ENCODE measurements at regions not wholly inside any gene's neighbourhood (a gene's known extent, or its start where the extent isn't known, plus 50 kb on each side); places are given as distances from the start of the nearest gene placed in this dataset.

DNA sequence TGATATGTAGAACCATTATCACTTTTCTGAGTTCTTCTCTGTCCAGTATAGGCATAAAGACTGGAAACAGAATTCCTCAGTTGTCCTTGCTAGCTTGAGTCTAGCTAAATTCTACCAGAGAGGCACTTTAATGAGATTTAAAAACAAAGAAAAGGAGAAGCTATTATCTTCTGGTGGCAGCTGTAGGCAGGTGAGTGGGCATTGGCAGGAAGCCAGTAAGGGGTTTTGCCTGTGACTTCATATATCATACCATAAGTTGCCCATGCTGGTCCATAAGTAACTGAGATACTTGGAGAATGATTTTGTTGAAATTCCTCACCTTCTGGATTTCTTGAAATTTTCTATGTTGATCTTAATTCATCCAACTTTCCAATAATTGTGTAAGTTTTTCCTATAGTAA is 402.3 kb upstream of the TGFBR2 start:
- TF ChIP-seq, protein P1, sequence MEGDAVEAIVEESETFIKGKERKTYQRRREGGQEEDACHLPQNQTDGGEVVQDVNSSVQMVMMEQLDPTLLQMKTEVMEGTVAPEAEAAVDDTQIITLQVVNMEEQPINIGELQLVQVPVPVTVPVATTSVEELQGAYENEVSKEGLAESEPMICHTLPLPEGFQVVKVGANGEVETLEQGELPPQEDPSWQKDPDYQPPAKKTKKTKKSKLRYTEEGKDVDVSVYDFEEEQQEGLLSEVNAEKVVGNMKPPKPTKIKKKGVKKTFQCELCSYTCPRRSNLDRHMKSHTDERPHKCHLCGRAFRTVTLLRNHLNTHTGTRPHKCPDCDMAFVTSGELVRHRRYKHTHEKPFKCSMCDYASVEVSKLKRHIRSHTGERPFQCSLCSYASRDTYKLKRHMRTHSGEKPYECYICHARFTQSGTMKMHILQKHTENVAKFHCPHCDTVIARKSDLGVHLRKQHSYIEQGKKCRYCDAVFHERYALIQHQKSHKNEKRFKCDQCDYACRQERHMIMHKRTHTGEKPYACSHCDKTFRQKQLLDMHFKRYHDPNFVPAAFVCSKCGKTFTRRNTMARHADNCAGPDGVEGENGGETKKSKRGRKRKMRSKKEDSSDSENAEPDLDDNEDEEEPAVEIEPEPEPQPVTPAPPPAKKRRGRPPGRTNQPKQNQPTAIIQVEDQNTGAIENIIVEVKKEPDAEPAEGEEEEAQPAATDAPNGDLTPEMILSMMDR (IDR thresholded peaks at IDR 0.05; ENCODE audit: low read length, missing control alignments): no peak
- no peak for DNase-seq (ENCODE audit: low read depth)
- H3K4me3 ChIP-seq (replicated peaks; ENCODE audit: low read depth, low read length): no peak overlapping the region

DNA sequence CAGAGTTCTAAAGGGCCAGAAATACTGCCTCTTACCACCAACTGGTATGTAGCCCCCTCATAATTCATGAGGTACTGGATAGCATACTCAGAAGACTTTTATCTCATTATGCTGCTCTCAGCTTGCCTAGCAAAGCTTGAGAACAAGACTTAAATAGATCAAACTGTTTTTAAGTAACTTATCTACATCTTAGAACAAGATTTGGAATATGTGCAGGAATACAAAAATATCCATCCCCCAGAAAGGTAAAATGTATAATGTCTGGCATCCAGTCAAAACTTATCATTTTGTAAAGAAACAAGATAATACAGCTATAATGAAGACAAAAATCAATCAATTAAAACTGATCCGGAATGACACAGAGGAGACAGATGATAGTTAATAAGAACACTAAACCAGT is 400.4 kb upstream of the TGFBR2 start:
- TF ChIP-seq, protein P1 (IDR thresholded peaks at IDR 0.05; ENCODE audit: low read length, missing control alignments): no peak
- no peak for DNase-seq (ENCODE audit: low read depth)
- no peak overlapping the region for H3K4me3 ChIP-seq (replicated peaks; ENCODE audit: low read depth, low read length)

DNA sequence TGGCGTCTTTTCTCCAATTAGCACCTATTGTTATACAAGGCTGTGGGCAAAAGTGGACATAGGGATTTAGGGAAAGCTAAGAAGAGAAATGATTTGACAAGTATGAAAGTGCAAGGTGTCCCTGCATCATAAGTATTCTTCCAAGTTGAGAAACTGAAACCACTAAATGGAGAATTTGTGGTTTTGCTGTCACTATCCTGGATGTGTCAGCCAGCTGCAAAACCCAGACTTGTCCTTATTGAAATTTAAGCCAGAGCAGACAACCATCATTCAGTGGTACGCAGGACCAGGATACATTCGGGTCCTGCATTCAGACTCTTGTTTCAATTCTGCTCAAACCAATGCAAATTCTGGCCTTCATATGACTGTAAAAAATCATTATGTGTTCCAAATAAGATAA is 384.8 kb upstream of the TGFBR2 start:
- no peak for DNase-seq (ENCODE audit: low read depth)
- TF ChIP-seq, protein P1 (IDR thresholded peaks at IDR 0.05; ENCODE audit: low read length, missing control alignments): no peak
- no peak overlapping the region for H3K4me3 ChIP-seq (replicated peaks; ENCODE audit: low read depth, low read length)

DNA sequence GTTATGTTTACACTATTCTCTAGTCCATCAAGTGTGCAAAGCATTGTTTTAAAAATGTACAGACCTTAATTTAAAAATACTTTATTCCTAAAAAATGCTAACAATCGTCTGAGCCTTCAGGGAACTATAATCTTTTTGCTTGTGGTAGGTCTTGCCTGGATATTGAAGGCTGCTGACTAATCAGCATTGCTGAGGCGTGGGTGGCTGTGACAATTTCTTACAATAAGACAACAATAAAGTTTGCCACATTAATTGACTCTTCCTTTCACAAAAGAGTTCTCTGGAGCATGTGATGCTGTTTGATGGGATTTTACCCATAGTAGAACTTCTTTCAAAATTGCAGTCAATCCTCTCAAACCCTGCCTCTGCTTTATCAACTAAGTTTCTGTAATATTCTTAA is 384.0 kb upstream of the TGFBR2 start:
- no peak overlapping the region for H3K4me3 ChIP-seq (replicated peaks; ENCODE audit: low read depth, low read length)
- DNase-seq (ENCODE audit: low read depth): no peak
- TF ChIP-seq, protein P1 (IDR thresholded peaks at IDR 0.05; ENCODE audit: low read length, missing control alignments): no peak

DNA sequence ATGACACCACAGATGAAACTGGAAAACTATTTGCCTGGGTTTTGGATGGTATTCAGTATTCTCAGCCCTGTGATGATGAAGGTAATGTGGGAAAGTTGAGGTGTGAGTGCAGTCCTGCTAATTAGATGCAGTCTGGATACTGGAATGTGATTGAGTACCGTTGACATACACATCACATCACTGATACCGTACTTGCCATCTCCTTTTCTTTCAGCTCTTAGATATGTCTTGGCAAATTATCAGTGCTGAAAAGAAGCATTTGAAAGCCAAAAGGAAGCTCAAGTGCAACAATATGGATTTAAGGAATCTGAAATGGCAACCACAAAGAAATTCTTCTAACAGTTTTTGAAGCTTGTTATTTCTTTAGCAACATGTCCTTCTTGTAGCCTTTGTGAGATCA is 381.4 kb upstream of the TGFBR2 start:
- DNase-seq (ENCODE audit: low read depth): no peak
- H3K4me3 ChIP-seq (replicated peaks; ENCODE audit: low read depth, low read length): no peak overlapping the region
- TF ChIP-seq, protein P1 (IDR thresholded peaks at IDR 0.05; ENCODE audit: low read length, missing control alignments): no peak

DNA sequence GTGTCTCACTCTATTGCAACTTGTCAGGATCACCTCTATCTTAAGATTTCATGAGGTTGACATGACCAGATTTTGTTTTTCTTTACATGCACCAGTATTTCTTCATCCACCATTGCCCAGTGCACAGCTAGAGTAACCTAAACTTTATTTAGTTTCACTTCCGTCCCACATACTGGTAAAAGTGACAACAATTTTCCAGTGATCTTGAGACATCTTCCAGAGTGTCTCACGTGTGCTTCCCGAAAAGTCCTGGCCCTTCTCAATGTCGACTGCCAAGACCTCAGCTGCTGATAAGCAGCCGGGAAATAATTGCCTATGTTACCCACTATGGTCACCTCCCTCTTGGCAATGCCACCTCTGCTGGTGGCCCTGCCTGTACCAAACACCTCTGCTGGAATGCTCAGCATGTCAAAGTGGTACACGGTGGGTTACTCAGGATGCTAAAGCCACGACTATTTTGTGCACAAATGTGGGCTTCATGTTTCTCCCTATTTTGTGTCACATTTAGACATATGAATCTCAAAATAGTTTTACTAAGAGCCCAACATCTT is 379.7 kb upstream of the TGFBR2 start:
- no peak for DNase-seq (ENCODE audit: low read depth)
- H3K4me3 ChIP-seq (replicated peaks; ENCODE audit: low read depth, low read length): no peak overlapping the region
- TF ChIP-seq, protein P1 (IDR thresholded peaks at IDR 0.05; ENCODE audit: low read length, missing control alignments): no peak

DNA sequence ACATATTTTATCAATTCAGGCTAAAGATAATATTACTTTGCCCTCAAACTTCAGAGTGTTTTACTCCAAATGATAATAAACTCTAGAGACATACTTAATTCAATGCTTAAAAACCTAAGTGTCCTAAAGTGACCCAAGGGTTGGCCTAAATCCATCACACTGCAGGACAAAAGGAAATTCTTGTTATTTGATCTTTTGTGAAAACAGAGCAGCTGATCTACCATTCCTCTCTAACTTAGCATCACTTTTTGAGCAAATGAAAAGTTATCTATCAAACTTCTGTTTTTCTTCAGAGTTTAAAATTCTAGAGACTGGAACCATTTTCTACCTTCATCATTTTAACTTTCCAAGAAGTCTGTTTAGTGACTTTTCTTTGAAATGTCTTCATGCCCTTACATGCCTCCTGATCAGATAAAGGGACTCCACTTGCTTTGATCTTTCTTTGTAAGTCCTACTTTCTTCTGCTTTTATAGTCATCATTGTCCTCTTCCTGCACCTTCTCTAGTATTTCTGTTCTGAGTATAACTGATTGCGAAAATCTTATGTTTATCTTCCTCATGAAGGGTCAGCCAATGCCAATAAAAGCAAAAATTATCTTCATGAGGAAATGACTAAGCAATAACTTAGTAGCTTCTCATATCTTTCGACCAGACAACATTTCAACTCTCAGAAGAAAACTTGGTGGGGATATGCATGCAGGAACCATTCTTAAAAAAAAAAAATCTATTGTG is 378.7 kb upstream of the TGFBR2 start:
- peak; percentile 97 for DNase-seq (ENCODE audit: low read depth)
- TF ChIP-seq, protein P1 (IDR thresholded peaks at IDR 0.05; ENCODE audit: low read length, missing control alignments): no peak
- no peak overlapping the region for H3K4me3 ChIP-seq (replicated peaks; ENCODE audit: low read depth, low read length)
